ENCODE measurements at regions not wholly inside any gene's neighbourhood (a gene's known extent, or its start where the extent isn't known, plus 50 kb on each side); places are given as distances from the start of the nearest gene placed in this dataset.

DNA sequence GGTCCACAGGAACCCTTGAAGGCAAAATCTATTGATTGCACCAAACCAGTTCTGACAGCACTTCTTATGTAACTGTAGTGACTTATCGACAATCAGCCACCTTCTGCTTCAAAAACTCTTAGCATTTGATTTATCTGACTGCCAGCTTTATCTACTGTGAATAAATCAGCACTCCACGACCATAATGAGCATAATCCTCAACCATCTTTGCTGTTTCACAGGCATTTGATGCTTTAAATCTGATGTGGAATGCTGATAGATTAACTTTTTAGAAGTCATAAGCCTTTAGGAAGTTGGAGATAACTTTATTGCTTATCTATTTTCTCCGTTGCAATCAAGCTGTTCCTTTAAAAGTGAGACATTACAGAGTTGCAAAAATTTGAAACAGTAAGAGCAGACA lies 101.5 kb upstream of the PTCHD4 start:
- H3K27ac ChIP-seq: no peak overlapping the region
- TF ChIP-seq ZFX (IDR thresholded peaks at IDR 0.05): no peak
- TF ChIP-seq CTCF (conservative IDR thresholded peaks at IDR 0.05): no peak

GRCh38 chr6:48206091-48206490 lies 95.1 kb upstream of the PTCHD4 start:
- H3K27ac ChIP-seq: no peak overlapping the region

DNA sequence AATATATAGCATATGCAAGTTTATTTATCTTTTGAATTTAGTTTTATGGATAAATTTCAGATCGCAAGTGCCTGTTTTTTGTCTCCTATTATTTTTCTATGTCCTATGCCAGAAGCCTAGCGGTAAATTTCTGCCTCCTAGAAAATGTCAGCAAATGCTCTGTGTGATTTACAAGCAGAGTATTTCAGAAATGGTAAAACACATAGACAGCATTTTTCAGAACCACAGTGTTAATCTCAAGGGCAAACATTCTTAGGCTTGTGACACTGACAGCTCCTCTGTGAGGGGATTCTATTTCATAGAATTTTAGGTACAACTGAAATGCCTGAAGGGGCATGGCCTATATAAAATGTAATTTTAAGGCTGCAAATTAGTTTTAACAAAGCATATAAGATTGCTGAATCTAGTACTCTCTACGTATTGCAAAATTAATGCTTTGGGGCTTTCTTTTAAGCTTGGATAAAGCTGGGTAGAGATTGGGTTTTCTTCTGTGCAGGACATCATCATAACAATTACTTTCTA lies 89.9 kb upstream of the PTCHD4 start:
- no peak for TF ChIP-seq CTCF (conservative IDR thresholded peaks at IDR 0.05)
- TF ChIP-seq ZFX (IDR thresholded peaks at IDR 0.05): no peak
- no peak overlapping the region for H3K27ac ChIP-seq

More at GRCh38 chr6:48206091-48206490, 95.1 kb upstream of the PTCHD4 start:
- TF ChIP-seq CTCF (conservative IDR thresholded peaks at IDR 0.05) (no peak), ZFX (IDR thresholded peaks at IDR 0.05) (no peak)

GRCh38 chr6:48199499-48199898 lies 88.5 kb upstream of the PTCHD4 start:
- no peak overlapping the region for H3K27ac ChIP-seq
- TF ChIP-seq ZFX (IDR thresholded peaks at IDR 0.05): no peak
- no peak for TF ChIP-seq CTCF (conservative IDR thresholded peaks at IDR 0.05)

- TF ChIP-seq CTCF (conservative IDR thresholded peaks at IDR 0.05) (no peak), ZFX (IDR thresholded peaks at IDR 0.05) (no peak)
Observed at GRCh38 chr6:48197941-48198340, 86.9 kb upstream of the PTCHD4 start.

GRCh38 chr6:48194596-48195295 lies 83.7 kb upstream of the PTCHD4 start:
- no peak for TF ChIP-seq CTCF (conservative IDR thresholded peaks at IDR 0.05)
- no peak for TF ChIP-seq ZFX (IDR thresholded peaks at IDR 0.05)
- no peak overlapping the region for H3K27ac ChIP-seq

More at GRCh38 chr6:48197941-48198340, 86.9 kb upstream of the PTCHD4 start:
- no peak overlapping the region for H3K27ac ChIP-seq

DNA sequence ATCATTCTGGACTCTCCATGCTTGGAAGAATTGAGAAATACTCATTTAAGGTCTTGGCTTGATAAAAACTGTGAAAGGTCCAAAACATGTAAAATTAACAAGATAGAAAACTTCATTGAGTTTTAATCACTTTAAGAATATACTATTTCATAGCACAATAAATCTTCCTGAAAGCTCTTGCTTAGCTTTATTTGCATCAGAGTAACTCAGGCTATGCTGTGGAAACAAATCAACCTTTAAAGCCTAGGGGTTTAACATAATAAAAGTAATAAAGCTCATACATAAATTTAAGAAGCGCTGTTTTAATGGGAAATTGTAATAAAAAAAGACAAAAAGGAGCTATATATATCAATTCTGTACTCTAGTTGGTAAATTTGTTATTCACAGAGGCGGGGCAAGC lies 77.2 kb upstream of the PTCHD4 start:
- TF ChIP-seq ZFX (IDR thresholded peaks at IDR 0.05) (no peak), CTCF (conservative IDR thresholded peaks at IDR 0.05) (no peak)
- no peak overlapping the region for H3K27ac ChIP-seq

All from C4-2B (cell line).